Activated naive CD8-positive, alpha-beta T cell treated with anti-CD3 and anti-CD28 coated beads for 36 hours (primary cell): ENCODE measurements at regions not wholly inside any gene's neighbourhood (a gene's known extent, or its start where the extent isn't known, plus 50 kb on each side); places are given as distances from the start of the nearest gene placed in this dataset.
"Not testable (repeated sequence)": the region's sequence is repeated elsewhere in the genome, so short reads cannot be mapped to it uniquely, and the experiment has no call there.

Experiments
- DNase-seq: peaks from one replicate; pipeline ENCODE4 v3.0.0; 2021
- H3K27ac Mint-ChIP-seq: one replicate; pipeline ENCODE4 v1.8.0; 2022; ENCODE audit warnings: mild to moderate bottlenecking, moderate library complexity, mixed read lengths
- H3K27me3 Mint-ChIP-seq: one replicate; pipeline ENCODE4 v1.8.0; 2022; ENCODE audit warnings: mild to moderate bottlenecking, mixed read lengths
- H3K36me3 Mint-ChIP-seq: one replicate; pipeline ENCODE4 v1.8.0; 2021; ENCODE audit warnings: mild to moderate bottlenecking, mixed read lengths
- H3K4me1 Mint-ChIP-seq: one replicate; pipeline ENCODE4 v1.8.0; 2021; ENCODE audit warnings: mixed read lengths
- H3K4me3 Mint-ChIP-seq: one replicate; pipeline ENCODE4 v1.8.0; 2022; ENCODE audit warnings: mild to moderate bottlenecking, moderate library complexity, mixed read lengths
- H3K9me3 Mint-ChIP-seq: one replicate; pipeline ENCODE4 v1.8.0; 2022; ENCODE audit warnings: mixed read lengths

DNA sequence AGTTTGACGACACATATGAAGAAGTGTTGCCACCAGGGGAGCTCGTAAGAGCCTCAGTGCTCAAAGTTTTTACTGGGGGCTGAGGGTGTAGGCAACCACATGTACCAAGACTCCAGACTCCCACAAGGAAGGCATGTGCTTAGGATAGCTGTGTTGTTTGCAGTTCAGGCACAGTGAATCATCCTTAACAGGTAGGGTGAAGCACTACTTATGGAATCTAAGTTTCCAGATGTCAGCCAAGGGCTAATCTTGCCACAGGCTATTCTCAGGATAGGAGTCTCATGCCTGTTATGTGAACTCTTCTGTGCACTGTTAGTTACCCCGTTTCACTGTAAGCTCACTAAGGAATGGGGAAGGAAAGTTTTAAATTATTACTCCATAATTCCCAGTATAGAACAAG is 202.6 kb downstream of the TMA16 start:
- no peak for DNase-seq
- no peaks in the 10 kb centered on the region for H3K36me3 Mint-ChIP-seq
- peaks cover 2% of the 10 kb centered on the region for H3K9me3 Mint-ChIP-seq
- no peak overlapping the region for H3K4me3 Mint-ChIP-seq
- H3K27me3 Mint-ChIP-seq: peaks cover 8% of the 10 kb centered on the region
- no peaks in the 10 kb centered on the region for H3K4me1 Mint-ChIP-seq
- no peak overlapping the region for H3K27ac Mint-ChIP-seq

DNA sequence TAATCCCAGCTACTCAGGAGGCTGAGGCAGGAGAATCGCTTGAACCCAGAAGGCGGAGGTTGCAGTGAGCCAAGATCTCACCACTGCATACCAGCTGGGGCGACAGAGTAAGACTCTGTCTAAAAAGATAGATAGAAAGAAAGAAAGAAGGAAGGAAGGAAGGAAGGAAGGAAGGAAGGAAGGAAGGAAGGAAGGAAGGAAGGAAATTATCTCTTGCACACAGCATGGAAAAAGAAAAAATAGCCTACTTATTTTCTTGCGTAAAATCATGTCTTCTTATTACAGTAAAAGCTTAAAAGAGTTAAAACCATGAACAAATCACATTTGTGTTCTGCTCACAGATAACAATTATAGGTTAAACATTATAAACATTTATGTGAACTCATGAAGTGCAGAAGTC is 205.9 kb downstream of the TMA16 start:
- not testable (repeated sequence) for H3K27me3 Mint-ChIP-seq, H3K9me3 Mint-ChIP-seq, H3K36me3 Mint-ChIP-seq, DNase-seq, H3K27ac Mint-ChIP-seq, H3K4me1 Mint-ChIP-seq
- peak overlapping the region; percentile 52 for H3K4me3 Mint-ChIP-seq

DNA sequence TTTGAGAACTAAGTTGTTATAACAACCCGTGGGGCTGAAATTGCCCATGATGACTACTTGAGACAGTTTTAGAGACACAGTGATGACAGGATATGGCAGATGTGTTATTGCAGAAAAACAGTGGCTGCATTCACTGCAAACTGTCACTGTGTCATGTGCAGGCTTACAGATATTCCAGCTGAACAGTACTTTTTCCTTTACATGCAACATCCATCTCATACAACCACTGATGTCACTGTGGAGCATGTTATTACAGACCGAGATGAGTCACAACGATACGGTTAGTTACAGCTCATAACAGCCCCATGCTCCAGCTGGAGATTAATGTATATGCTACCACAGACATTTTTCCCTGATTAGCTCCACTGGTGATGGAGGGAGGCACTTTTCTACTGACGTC is 207.4 kb downstream of the TMA16 start:
- Mint-ChIP-seq H3K36me3 (no peaks in the 10 kb centered on the region), H3K9me3 (no peaks in the 10 kb centered on the region), H3K4me1 (no peaks in the 10 kb centered on the region), H3K27ac (no peak overlapping the region), H3K27me3 (peaks cover 8% of the 10 kb centered on the region), H3K4me3 (no peak overlapping the region)
- DNase-seq: no peak

- no peaks in the 10 kb centered on the region for H3K4me1 Mint-ChIP-seq
- no peaks in the 10 kb centered on the region for H3K9me3 Mint-ChIP-seq
- no peaks in the 10 kb centered on the region for H3K36me3 Mint-ChIP-seq
- peaks cover 8% of the 10 kb centered on the region for H3K27me3 Mint-ChIP-seq
- no peak overlapping the region for H3K27ac Mint-ChIP-seq
- no peak for DNase-seq
- H3K4me3 Mint-ChIP-seq: no peak overlapping the region
Observed at GRCh38 chr4:163702736-163703135, 208.2 kb downstream of the TMA16 start.

DNA sequence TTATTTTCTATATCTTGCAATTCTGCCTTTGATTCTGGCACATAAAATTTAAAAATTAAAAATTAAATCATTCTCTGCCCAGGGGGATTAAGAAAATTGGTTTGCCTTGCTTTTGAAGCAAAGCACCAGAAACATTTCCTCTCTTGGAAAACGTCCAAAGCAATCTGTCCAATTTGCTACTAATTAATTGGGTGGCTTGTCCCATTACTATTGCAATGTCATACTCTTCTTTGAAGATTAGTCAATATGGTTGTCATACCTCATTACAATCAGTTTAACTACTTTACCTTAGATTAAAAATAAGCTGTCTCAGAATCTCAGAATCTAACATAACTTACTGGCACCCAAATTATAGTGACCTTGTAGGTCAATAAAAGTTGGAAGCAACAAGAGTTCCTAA is 208.8 kb downstream of the TMA16 start:
- DNase-seq: no peak
- H3K27ac Mint-ChIP-seq: no peak overlapping the region
- H3K9me3 Mint-ChIP-seq: no peaks in the 10 kb centered on the region
- peaks cover 8% of the 10 kb centered on the region for H3K27me3 Mint-ChIP-seq
- H3K4me3 Mint-ChIP-seq: no peak overlapping the region
- H3K4me1 Mint-ChIP-seq: no peaks in the 10 kb centered on the region
- no peaks in the 10 kb centered on the region for H3K36me3 Mint-ChIP-seq

- DNase-seq: no peak
- Mint-ChIP-seq H3K27me3 (no peaks in the 10 kb centered on the region), H3K9me3 (no peaks in the 10 kb centered on the region), H3K4me1 (no peaks in the 10 kb centered on the region), H3K27ac (no peak overlapping the region), H3K4me3 (no peak overlapping the region), H3K36me3 (no peaks in the 10 kb centered on the region)
Observed at GRCh38 chr4:163707873-163708272, 213.4 kb downstream of the TMA16 start.

DNA sequence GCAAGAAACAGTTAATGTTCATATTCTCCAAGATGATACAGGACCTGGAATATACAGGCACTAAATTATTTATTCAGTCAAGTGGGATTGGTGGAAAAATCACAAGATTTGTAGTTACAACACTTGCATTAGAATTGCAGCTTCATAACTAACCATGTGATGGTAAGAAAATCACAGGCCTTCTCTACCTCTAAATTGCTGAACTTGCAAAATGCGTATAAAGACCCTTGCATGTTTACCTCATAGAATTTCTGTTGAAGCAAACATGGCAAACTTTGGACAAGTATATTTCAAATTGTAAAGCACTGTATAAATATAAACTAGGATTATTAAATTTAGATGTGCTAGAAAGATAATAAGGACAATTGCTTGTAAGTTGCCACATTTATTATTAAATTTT is 215.1 kb downstream of the TMA16 start:
- Mint-ChIP-seq H3K9me3 (no peaks in the 10 kb centered on the region), H3K4me1 (no peaks in the 10 kb centered on the region), H3K36me3 (no peaks in the 10 kb centered on the region), H3K27me3 (no peaks in the 10 kb centered on the region), H3K4me3 (no peak overlapping the region), H3K27ac (no peak overlapping the region)
- no peak for DNase-seq

DNA sequence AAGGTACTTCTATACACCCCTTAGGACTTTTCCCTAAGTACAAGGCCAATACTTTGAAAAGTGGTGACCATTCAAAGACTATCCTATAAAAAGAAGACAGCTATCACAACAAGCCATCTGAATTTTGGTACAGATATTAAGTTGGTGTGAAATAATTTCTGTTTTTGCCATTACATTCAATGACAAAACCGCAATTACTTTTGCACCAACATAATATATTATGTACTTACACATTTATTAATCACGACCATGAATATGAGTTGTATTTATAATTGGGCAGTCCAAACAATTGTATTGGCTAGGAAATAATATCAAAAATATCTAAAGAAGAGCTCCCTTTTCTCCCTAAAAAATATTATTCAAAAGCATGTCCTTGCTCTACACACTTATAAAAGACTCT is 215.7 kb downstream of the TMA16 start:
- H3K4me3 Mint-ChIP-seq: no peak overlapping the region
- H3K4me1 Mint-ChIP-seq: no peaks in the 10 kb centered on the region
- no peak overlapping the region for H3K27ac Mint-ChIP-seq
- no peaks in the 10 kb centered on the region for H3K27me3 Mint-ChIP-seq
- H3K36me3 Mint-ChIP-seq: no peaks in the 10 kb centered on the region
- no peaks in the 10 kb centered on the region for H3K9me3 Mint-ChIP-seq
- DNase-seq: no peak

DNA sequence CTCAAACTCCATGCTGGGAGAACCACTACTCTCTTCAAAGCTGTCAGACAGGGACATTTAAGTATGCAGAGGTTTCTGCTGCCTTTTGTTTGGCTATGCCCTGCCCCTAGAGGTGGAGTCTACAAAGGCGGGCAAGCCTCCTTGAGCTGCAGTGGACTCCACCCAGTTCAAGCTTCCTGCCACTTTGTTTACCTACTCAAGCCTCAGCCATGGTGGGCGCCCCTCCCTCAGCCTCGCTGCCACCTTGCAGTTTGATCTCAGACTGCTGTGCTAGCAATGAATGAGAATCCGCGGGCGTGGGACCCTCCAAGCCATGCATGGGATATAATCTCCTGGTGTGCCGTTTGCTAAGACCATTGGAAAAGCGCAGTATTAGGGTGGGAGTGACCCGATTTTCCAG is 230.0 kb downstream of the TMA16 start:
- not testable (repeated sequence) for H3K9me3 Mint-ChIP-seq, DNase-seq, H3K36me3 Mint-ChIP-seq, H3K27ac Mint-ChIP-seq, H3K4me1 Mint-ChIP-seq, H3K4me3 Mint-ChIP-seq
- H3K27me3 Mint-ChIP-seq: peaks cover 11% of the 10 kb centered on the region

GRCh38 chr4:163726641-163727040 is 232.2 kb downstream of the TMA16 start:
- no peak for DNase-seq
- Mint-ChIP-seq H3K4me3 (no peak overlapping the region), H3K27ac (no peak overlapping the region), H3K27me3 (peaks cover 13% of the 10 kb centered on the region), H3K36me3 (no peaks in the 10 kb centered on the region), H3K9me3 (peaks cover 2% of the 10 kb centered on the region), H3K4me1 (no peaks in the 10 kb centered on the region)

GRCh38 chr4:163731071-163731470 is 236.6 kb downstream of the TMA16 start:
- Mint-ChIP-seq H3K27me3 (peaks cover 9% of the 10 kb centered on the region), H3K27ac (no peak overlapping the region), H3K4me3 (no peak overlapping the region), H3K4me1 (no peaks in the 10 kb centered on the region), H3K9me3 (peaks cover 2% of the 10 kb centered on the region), H3K36me3 (no peaks in the 10 kb centered on the region)
- DNase-seq: no peak

- no peaks in the 10 kb centered on the region for H3K4me1 Mint-ChIP-seq
- no peak overlapping the region for H3K27ac Mint-ChIP-seq
- peaks cover 2% of the 10 kb centered on the region for H3K9me3 Mint-ChIP-seq
- H3K36me3 Mint-ChIP-seq: no peaks in the 10 kb centered on the region
- H3K4me3 Mint-ChIP-seq: no peak overlapping the region
- DNase-seq: no peak
- H3K27me3 Mint-ChIP-seq: peaks cover 9% of the 10 kb centered on the region
Observed at GRCh38 chr4:163732473-163732872, 238.0 kb downstream of the TMA16 start.

- Mint-ChIP-seq H3K36me3 (no peaks in the 10 kb centered on the region), H3K9me3 (peaks cover 2% of the 10 kb centered on the region)
Observed at GRCh38 chr4:163736876-163737275, 242.4 kb downstream of the TMA16 start.

DNA sequence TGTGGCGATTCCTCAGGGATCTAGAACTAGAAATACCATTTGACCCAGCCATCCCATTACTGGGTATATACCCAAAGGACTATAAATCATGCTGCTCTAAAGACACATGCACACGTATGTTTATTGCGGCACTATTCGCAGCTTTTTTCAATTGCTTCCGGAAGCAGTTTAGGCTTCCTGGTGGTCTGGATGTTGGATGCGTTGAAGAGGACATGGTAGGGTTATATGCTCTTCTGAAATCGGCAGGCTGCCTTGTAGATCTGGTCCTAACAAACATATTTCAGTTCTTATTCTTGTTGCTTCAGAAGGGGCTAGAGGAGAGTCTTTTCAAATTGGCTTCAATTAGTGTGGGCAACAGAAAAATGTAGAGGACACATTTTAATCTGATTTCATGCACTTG is 243.4 kb downstream of the TMA16 start:
- not testable (repeated sequence) for H3K9me3 Mint-ChIP-seq, DNase-seq, H3K4me3 Mint-ChIP-seq, H3K27me3 Mint-ChIP-seq, H3K27ac Mint-ChIP-seq, H3K36me3 Mint-ChIP-seq, H3K4me1 Mint-ChIP-seq

More at GRCh38 chr4:163736876-163737275, 242.4 kb downstream of the TMA16 start:
- no peaks in the 10 kb centered on the region for H3K27me3 Mint-ChIP-seq
- H3K4me1 Mint-ChIP-seq: no peaks in the 10 kb centered on the region
- H3K27ac Mint-ChIP-seq: no peak overlapping the region
- no peak overlapping the region for H3K4me3 Mint-ChIP-seq
- DNase-seq: no peak

DNA sequence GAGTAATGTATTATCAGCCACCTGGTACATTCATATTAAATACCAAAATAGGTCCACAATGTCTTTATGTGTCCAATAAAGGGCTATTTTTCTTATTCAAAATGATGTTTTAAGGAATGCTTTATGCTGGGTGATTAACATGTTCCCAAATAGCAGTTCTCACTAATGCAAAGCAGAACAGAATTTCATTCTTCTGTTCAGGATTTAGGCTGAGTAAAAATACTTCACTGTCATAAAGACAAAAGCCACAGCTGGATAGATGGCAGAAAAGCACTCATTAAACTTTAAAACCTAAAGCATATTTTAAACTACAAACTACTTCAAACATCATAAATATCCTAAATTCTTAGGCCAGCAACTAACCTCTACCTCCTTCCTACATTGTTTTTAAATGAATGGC is 244.0 kb downstream of the TMA16 start:
- Mint-ChIP-seq H3K4me1 (no peaks in the 10 kb centered on the region), H3K9me3 (no peaks in the 10 kb centered on the region), H3K4me3 (no peak overlapping the region), H3K27ac (no peak overlapping the region), H3K36me3 (no peaks in the 10 kb centered on the region), H3K27me3 (no peaks in the 10 kb centered on the region)
- DNase-seq: no peak

DNA sequence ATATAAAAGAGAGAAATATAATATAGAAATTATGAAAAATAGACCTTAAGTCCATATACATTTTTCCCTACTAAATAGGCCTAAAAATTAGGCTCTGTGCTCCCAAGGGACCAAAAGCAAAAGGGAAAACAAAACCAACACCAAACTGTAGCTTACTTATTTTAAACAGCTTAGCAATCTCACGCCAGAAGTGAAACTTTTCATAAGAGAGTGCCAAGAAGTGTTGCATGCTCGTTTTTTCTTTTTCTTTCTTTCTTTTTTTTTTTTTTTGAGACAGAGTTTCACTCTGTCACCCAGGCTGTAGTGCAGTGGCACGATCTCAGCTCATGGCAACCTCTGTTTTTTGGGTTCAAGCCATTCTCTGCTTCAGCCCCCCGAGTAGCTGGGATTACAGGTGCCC is 250.4 kb downstream of the TMA16 start:
- no peak overlapping the region for H3K4me3 Mint-ChIP-seq

GRCh38 chr4:163747293-163747692 is 252.8 kb downstream of the TMA16 start:
- Mint-ChIP-seq H3K27ac (no peak overlapping the region), H3K4me3 (no peak overlapping the region), H3K27me3 (no peaks in the 10 kb centered on the region), H3K9me3 (no peaks in the 10 kb centered on the region), H3K4me1 (no peaks in the 10 kb centered on the region), H3K36me3 (no peaks in the 10 kb centered on the region)
- DNase-seq: no peak

More for the DNA sequence above, 250.4 kb downstream of the TMA16 start:
- Mint-ChIP-seq H3K27me3 (no peaks in the 10 kb centered on the region), H3K36me3 (no peaks in the 10 kb centered on the region), H3K4me1 (no peaks in the 10 kb centered on the region), H3K9me3 (no peaks in the 10 kb centered on the region), H3K27ac (no peak overlapping the region)
- DNase-seq: no peak
